ENCODE measurements at regions not wholly inside any gene's neighbourhood (a gene's known extent, or its start where the extent isn't known, plus 50 kb on each side); places are given as distances from the start of the nearest gene placed in this dataset.
"Not testable (repeated sequence)": the region's sequence is repeated elsewhere in the genome, so short reads cannot be mapped to it uniquely, and the experiment has no call there.

DNA sequence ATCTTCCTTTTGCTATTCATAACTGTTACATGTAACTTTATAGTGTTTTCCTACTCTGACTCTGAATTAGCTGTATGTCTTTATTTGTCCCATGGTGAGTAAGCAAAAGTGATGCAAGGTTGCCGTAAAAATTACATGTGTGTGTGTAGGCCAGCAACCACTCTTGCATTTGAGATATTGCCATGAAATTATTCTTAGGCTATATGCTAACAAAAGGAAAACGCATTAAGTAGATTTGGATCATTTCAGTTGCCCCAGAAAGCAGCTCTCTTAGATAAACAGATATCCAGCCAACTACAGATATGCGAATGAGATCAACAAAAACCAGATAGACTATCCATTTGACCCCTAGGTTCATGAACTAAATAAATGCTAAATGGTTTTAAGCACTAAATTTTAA, 73.6 kb downstream of the CYLC2 start:
- no peak for DNase-seq

DNA sequence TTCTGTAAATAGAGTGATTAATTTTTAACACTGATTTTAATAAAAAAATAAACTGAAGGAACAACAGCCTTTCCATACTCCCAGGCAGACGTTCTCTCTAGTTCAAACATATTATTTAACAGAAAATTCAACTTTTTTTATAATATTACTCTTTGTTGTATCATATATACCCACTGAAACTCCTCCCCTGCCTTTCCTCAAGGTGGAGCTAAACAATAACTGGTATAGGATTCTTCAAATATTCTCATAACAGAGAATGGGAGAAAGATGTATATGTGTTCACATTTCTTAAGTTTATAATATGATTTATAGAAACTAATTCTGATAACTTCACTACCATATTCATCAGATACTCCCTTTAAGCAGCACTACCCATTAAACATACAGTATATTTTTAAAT, 83.4 kb downstream of the CYLC2 start:
- no peak for DNase-seq

DNA sequence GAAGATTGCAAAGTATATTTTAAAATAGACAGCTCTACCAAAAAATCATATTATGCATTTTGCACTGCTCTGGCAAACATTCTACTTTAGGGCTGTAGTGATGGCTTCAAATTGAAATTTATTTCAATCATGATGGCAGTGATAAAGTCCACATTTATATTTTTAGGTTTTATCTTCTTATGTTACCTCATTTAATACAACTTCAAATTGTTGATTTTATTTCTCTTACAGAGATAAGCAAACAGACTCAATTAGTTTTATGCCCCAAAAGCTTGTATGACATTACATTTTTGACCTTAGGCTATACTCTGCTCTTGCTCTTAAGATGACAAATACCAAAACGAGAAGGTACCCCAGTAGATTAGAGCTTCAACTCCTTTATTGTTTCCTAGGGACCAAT, 87.4 kb downstream of the CYLC2 start:
- no peak for DNase-seq

DNA sequence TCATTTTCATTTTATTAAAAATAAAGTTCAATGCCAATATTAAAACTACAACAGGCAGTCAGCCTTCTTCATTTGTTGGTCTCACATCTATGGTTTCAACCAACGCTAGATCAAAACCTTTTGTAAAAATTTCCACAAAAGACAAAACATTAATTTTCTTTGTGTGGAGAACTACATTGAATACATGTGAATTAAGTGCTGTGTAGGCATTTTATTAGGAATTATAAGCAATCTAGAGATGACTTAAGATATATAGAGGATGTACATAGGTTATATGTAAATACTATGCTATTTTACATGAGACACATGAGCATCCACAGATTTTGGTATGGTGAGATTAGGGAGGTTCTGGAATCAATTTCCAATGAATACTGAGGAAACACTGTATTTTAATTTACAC, 94.2 kb downstream of the CYLC2 start:
- DNase-seq: no peak

- DNase-seq: no peak
Observed at GRCh38 chr9:103104101-103104500, 109.0 kb downstream of the CYLC2 start.

- DNase-seq: no peak
Observed at GRCh38 chr9:103116246-103116645, 121.1 kb downstream of the CYLC2 start.

DNA sequence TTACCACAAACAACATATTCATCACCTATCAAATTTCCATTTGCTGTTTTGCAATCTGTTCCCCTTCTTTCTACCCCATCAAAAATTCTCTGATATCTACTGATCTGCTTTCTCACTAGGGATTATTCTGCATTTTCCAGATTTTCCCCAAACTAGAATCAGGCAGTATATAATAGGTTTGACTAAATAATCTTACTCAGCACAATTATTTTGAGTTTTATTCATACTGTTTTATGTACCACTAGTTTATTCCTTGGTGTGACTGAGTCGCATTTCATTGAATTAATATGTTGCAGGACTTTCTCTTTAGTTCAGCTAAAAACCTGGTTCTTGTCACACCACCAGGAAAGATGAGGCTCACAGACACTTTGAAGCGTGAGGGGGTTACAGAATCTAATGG, 131.4 kb downstream of the CYLC2 start:
- DNase-seq: no peak

DNA sequence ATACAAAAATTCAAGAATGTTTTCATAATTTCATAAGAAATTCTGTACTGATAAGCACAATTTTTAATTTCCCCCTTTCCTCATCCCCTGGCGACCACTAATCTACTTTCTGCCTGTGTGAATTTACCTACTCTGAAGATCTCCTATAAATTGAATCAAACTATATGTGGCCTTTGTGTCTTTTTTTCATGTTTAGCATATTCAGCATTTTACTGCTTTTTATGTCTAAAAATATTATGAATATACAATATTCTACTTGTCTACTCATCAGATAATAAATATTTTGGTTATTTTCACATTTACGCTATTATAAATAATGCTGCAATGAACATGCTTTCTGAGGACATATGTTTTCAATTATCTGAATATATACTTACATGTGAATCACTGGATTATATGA, 144.8 kb downstream of the CYLC2 start:
- no peak for DNase-seq

DNA sequence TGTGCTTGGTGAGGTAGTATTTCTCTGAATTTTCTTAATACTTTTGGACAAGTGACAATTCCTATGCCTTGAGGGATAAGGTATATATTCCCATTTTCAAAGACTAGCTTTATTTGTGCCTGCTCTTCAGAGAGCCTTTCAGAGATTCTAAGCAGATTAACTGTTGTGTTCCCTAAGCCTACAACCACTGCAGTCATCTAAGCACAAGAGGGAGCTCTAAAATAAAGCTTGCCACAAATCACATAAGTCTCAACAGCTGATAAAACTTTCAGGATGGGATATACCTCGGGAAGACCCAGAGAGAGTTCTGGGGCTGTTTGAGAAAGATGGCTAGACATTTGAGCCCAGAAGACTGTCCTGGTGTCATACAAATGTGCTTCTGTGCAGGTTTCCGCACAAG, 157.3 kb downstream of the CYLC2 start:
- DNase-seq: no peak

GRCh38 chr9:103167530-103167929, 172.4 kb downstream of the CYLC2 start:
- no peak for DNase-seq

DNA sequence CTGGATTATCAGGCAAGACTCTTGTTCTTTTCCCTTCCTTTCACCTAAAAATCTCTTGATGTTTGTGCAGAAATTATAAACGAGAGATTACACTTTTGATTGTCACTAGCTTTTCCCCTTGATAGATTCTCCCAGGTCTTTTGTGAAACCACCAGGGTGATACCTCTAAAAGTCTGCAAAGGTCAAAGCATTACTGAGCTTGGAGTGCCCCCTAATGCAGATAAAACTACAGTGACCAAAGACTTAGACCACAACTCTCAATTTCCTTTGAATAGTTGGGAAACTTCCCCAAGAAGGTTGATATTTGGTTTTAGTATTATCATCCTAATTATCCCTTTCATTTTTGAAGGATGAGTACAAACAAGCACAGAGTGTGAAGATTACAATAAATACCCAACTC, 173.1 kb downstream of the CYLC2 start:
- no peak for DNase-seq

DNA sequence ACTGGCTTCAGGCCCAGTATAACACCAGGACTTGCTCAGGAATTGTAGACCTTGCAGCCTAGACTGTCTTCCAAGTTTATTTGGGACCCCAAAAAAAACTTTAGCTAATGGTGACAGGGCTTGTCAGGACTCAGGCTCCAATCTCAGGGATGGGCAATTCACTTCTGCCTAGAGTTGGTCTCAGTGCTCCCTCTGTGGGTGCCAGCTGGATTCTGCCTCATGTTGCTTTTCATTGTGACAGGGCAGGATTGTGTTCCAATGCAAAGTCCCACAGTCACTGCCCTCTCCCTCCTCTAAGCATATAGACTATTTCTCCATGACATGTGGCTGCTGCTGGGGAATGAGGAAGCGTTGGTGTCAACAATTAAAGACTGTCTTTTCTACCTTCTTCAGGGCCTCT, 174.7 kb downstream of the CYLC2 start:
- no peak for DNase-seq

- DNase-seq: no peak
Observed at GRCh38 chr9:103183701-103184171, 188.6 kb downstream of the CYLC2 start.

- DNase-seq: no peak
Observed at GRCh38 chr9:103186959-103187358, 191.8 kb downstream of the CYLC2 start.

DNA sequence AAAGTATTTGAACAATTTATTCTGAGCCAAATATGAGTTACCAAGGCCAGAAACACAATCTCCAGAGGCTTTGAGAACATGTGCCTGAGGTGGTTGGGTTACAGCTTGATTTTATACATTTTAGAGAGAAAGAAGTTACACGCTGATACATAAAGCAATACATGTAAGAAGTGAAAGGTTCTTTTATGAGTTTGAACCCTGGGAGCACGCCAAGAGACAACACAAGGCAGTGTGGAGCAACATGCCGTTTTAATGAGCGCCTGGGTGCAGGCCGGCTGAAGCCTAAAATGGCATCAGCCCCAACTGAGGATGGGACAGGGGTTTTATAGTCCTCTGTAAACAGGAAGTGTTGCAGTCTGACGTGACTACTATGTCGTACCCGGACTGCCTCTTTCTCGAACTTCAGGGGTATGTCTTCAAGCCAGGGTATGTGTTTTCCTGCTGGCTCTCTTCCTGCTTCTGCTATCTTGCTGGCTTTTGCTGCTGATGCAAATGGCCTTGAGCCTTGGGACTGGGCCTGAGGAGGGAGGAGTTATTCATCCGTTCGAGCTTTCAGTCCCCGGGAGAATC, 193.7 kb downstream of the CYLC2 start:
- DNase-seq: no peak

- DNase-seq: no peak
Observed at GRCh38 chr9:103193992-103194391, 198.9 kb downstream of the CYLC2 start.

DNA sequence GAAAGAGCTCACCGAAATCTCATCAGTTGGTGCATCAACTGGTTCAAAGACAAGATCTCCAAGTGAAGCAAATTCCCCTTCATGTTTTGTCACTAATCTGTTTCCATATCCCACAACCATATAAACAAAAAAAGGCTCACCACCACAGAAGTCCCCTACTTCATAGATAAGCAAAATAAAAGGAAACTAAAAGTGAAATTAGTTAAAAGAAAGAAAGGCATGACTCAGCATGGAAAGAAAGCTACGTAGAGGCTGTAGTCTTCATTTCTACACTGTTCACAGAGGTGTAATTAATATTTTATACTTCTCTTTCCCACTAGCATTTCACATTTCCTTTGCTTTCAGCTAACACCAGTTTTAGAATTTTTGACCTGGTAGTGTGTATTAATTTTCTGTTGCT, 208.0 kb downstream of the CYLC2 start:
- DNase-seq: no peak

DNA sequence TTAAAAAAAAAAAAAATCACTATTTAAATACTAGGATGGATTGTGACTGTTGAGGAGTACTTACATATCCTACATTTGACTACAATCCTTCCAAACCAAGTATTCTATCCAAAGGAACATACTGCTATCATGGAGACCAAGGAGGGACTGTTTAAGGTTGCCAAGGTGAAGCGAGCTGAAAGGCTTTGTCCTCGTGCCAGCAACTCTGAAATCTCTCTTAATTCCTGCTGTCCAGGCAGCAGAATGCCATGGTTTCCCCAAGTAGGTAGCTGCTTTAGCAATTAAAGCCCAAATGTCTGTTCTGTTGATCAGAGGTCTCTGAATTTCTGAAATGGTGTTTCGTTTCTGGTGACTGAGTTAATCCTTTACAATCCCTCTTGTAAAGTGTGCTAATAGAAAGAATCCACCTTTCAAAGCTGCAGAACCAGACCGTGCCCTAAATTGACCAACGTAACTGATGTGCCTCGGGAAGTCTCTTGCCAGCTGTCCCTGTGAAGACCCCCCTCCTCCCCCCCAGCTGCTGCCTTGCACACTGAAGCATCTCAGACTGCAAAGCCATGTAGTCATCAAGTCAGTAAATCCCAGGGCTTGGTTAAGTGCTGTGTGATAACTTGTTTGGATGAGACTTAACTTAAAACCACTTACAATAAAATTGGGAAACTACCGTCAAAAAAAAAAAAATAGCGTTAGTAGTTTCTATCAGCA, 210.9 kb downstream of the CYLC2 start:
- not testable (repeated sequence) for DNase-seq

- no peak for DNase-seq
Observed at GRCh38 chr9:103210607-103211006, 215.5 kb downstream of the CYLC2 start.

- no peak for DNase-seq
Observed at GRCh38 chr9:103215197-103215596, 220.1 kb downstream of the CYLC2 start.

DNA sequence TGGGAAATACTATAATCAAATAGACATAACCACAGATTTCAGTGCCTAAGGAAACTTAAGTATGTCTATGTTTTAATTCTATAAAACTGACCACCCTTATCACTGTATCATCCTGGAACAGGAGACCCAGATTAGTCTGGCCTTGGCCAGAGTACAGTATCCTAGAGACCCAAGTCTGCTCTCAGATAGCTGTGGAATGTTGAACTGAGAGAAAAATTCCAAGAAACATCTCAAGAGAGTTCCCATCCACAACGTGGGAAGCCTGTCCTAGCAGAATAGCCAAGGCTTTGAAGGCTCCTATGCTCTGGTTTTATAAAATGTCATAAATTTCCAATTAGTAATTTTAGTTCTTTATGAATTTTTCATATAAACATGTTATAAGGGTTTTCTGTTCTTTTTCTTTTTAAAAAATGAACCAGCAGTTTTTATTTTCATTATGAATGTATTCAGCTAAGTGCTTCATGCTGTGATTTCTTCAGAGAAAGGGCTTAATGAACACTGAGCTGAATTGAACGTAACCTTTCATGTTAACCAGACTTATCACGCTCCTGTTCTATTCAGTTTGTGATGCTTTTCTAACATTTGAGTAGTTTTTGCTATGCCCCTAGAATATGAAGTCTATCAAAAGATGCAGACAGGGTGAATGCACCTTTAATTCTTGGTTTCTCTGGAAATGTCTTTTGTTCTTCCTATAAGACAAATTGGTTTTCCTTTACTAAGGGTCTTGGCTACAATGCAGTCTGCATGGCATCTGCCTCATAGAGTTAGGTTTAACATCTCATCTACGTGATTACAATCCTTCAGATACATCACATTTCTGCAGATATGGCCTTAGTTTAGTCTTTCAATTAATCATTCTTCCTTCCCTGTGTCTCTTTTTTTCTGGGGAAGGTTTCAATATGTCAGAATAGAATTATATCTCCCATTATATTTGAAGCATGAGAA, 230.8 kb downstream of the CYLC2 start:
- no peak for DNase-seq

DNA sequence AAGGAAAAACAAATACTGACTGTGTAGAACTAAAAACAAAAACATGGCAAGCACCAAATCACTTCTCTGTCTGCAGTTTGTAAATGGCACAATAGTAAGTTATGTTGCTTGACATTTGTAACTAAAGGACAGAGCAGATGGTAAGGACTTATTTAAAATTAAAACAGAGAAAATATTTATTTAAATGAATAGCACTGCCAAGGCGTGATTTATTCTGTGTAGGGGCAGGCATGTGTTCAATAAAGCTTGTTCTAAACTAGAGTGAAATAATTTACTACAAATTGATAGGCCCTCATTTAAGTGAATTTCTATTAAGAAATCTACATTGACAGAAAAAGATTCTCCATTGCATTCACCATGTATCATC, 231.5 kb downstream of the CYLC2 start:
- no peak for DNase-seq

DNA sequence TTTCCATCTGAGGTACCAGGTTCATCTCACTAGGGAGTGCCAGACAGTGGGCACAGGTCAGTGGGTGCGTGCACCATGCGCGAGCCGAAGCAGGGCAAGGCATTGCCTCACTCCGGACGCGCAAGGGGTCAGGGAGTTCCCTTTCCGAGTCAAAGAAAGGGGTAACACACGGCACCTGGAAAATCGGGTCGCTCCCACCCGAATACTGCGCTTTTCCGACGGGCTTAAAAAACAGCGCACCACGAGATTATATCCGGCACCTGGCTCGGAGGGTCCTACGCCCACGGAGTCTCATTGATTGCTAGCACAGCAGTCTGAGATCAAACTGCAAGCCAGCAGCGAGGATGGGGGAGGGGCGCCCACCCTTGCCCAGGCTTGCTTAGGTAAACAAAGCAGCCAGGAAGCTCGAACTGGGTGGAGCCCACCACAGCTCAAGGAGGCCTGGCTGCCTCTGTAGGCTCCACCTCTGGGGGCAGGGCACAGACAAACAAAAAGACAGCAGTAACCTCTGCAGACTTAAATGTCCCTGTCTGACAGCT, 242.5 kb downstream of the CYLC2 start:
- not testable (repeated sequence) for DNase-seq

- DNase-seq: no peak
Observed at GRCh38 chr9:103242025-103242424, 246.9 kb downstream of the CYLC2 start.
